H1 (cell line): ENCODE measurements at regions not wholly inside any gene's neighbourhood (a gene's known extent, or its start where the extent isn't known, plus 50 kb on each side); places are given as distances from the start of the nearest gene placed in this dataset.

Experiments
- CTCF ChIA-PET: fragments of 300-600 bp; sonication (Branson Sonifier 250); formaldehyde crosslinking; loops from one replicate; lab custom pipeline; 2021; ENCODE audit not compliant: partially characterized antibody; lab: Charles Lee
- POLR2A ChIA-PET: fragments of 300-600 bp; sonication (Branson Sonifier 250); formaldehyde crosslinking; loops from one replicate; lab custom pipeline; 2021; ENCODE audit warnings: inconsistent platforms; ENCODE audit not compliant: partially characterized antibody; lab: Charles Lee
- DNase-seq, 2 experiments: peaks; one replicate each; pipeline versions ENCODE4 v3.0.0 to v3.0.0-alpha.2; 2010 to 2022; ENCODE audit warnings: low spot score in 2 of 2, low read depth in 1 of 2, mixed read lengths in 1 of 2
- FAIRE-seq: peaks from 2 replicates; lab custom pipeline; 2011; peaks lifted over from hg19 to GRCh38; lab: Jason Lieb, UNC
- H2AFZ ChIP-seq: 2 replicates; pipeline ENCODE4 v1.8.1; 2012; ENCODE audit warnings: low read length, inconsistent platforms
- H2AK5ac ChIP-seq: 2 replicates; pipeline ENCODE4 v1.6.1; 2013; ENCODE audit warnings: low read depth, low read length
- H2BK120ac ChIP-seq: replicated peaks from 2 replicates; pipeline ENCODE3; 2013; ENCODE audit warnings: low read depth, low read length, inconsistent platforms
- H2BK12ac ChIP-seq: 2 replicates; pipeline ENCODE4 v1.6.1; 2013; ENCODE audit warnings: low read depth, low read length
- H2BK15ac ChIP-seq: 2 replicates; pipeline ENCODE4 v1.6.1; 2013; ENCODE audit warnings: low read length
- H2BK20ac ChIP-seq: 2 replicates; pipeline ENCODE4 v1.6.1; 2013; ENCODE audit warnings: low read length
- H2BK5ac ChIP-seq: 2 replicates; pipeline ENCODE4 v1.6.1; 2013; ENCODE audit warnings: low read depth, low read length
- H3K14ac ChIP-seq: 2 replicates; pipeline ENCODE4 v1.6.1; 2013; ENCODE audit warnings: inconsistent platforms; ENCODE audit not compliant: insufficient read length
- H3K18ac ChIP-seq: 2 replicates; pipeline ENCODE4 v1.6.1; 2013; ENCODE audit warnings: low read length; ENCODE audit errors: extremely low read depth
- H3K23ac ChIP-seq: 2 replicates; pipeline ENCODE4 v1.6.1; 2013; ENCODE audit warnings: inconsistent platforms; ENCODE audit not compliant: insufficient read length
- H3K23me2 ChIP-seq: 2 replicates; pipeline ENCODE4 v1.6.1; 2013; ENCODE audit warnings: low read depth, low read length
- H3K27ac ChIP-seq: 2 replicates; pipeline ENCODE4 v1.6.1; 2011; ENCODE audit warnings: low read depth, low read length, inconsistent platforms
- H3K27me3 ChIP-seq, 4 experiments: replicated peaks in 1 of 4; 1 replicate in 1 of 4; 2 replicates in 3 of 4; pipeline versions ENCODE4 v1.6.1 to v1.8.1; 2011 to 2013; ENCODE audit warnings: low read length in 3 of 4, mild to moderate bottlenecking in 3 of 4, inconsistent platforms in 2 of 4, mixed read lengths in 2 of 4, moderate library complexity in 1 of 4; ENCODE audit not compliant: control insufficient read depth in 3 of 4, insufficient read depth in 3 of 4; ENCODE audit errors: extremely low read depth in 1 of 4
- H3K36me3 ChIP-seq, 4 experiments: 2 replicates each; pipeline versions ENCODE4 v1.6.1 to v1.8.1; 2011 to 2013; ENCODE audit warnings: mild to moderate bottlenecking in 4 of 4, low read length in 3 of 4, moderate library complexity in 2 of 4, control low read depth in 1 of 4, inconsistent platforms in 1 of 4; ENCODE audit not compliant: insufficient read depth in 4 of 4, control insufficient read depth in 2 of 4
- H3K4ac ChIP-seq: replicated peaks from 2 replicates; pipeline ENCODE3; 2013; ENCODE audit warnings: low read length, low read depth, mixed read lengths, inconsistent platforms; ENCODE audit not compliant: insufficient read length
- H3K4me1 ChIP-seq, 4 experiments: replicated peaks in 1 of 4; 1 replicate in 1 of 4; 2 replicates in 3 of 4; pipeline versions ENCODE4 v1.6.1 to v1.8.1; 2011 to 2013; ENCODE audit warnings: low read length in 3 of 4, inconsistent platforms in 2 of 4, mixed read lengths in 1 of 4; ENCODE audit not compliant: insufficient read depth in 4 of 4, control insufficient read depth in 3 of 4
- H3K4me2 ChIP-seq, 2 experiments: 2 replicates each; pipeline versions ENCODE4 v1.6.1 to v1.8.1; 2011 to 2013; ENCODE audit warnings: low read depth in 2 of 2, low read length in 2 of 2, control low read depth in 1 of 2, inconsistent platforms in 1 of 2, mild to moderate bottlenecking in 1 of 2; ENCODE audit not compliant: insufficient read depth in 1 of 2
- H3K4me3 ChIP-seq, 4 experiments: fragments of 200-600, 300-600 bp in 1 of 4; sonication (generic), shearing (Covaris generic), sonication (Bioruptor Twin) in 1 of 4; 2 replicates each; pipeline versions ENCODE4 v1.5.1 to v1.8.1; 2011 to 2016; ENCODE audit warnings: low read length in 4 of 4, low read depth in 3 of 4, control low read depth in 2 of 4, inconsistent platforms in 2 of 4, mild to moderate bottlenecking in 2 of 4, mixed read lengths in 1 of 4, moderate library complexity in 1 of 4; ENCODE audit not compliant: insufficient read depth in 2 of 4; ENCODE audit errors: extremely low read depth in 1 of 4
- H3K56ac ChIP-seq: replicated peaks from 2 replicates; pipeline ENCODE3; 2013; ENCODE audit warnings: low read depth, mild to moderate bottlenecking, mixed read lengths, low read length, inconsistent platforms; ENCODE audit not compliant: insufficient read length
- H3K79me1 ChIP-seq: 2 replicates; pipeline ENCODE4 v1.6.1; 2013; ENCODE audit warnings: low read depth, low read length, control low read depth
- H3K79me2 ChIP-seq, 2 experiments: 2 replicates each; pipeline versions ENCODE4 v1.6.1 to v1.8.1; 2012 to 2013; ENCODE audit warnings: low read length in 2 of 2, mild to moderate bottlenecking in 2 of 2, inconsistent platforms in 1 of 2; ENCODE audit not compliant: insufficient read depth in 2 of 2, control insufficient read depth in 1 of 2
- H3K9ac ChIP-seq, 4 experiments: replicated peaks in 1 of 4; 1 replicate in 1 of 4; 2 replicates in 3 of 4; pipeline versions ENCODE4 v1.6.1 to v1.8.1; 2011 to 2013; ENCODE audit warnings: low read depth in 3 of 4, low read length in 3 of 4, control low read depth in 2 of 4, mild to moderate bottlenecking in 2 of 4, moderate library complexity in 2 of 4, inconsistent platforms in 1 of 4; ENCODE audit errors: extremely low read depth in 1 of 4
- H3K9me3 ChIP-seq, 2 experiments: 2 replicates each; pipeline versions ENCODE4 v1.6.1 to v1.8.1; 2012 to 2013; ENCODE audit warnings: mild to moderate bottlenecking in 2 of 2, moderate library complexity in 2 of 2, control low read depth in 1 of 2, inconsistent platforms in 1 of 2, low read depth in 1 of 2, low read length in 1 of 2, mixed read lengths in 1 of 2; ENCODE audit not compliant: insufficient read depth in 2 of 2
- H4K20me1 ChIP-seq, 2 experiments: replicated peaks in 1 of 2; 2 replicates each; pipeline versions ENCODE3 to v1.8.1; 2011 to 2013; ENCODE audit warnings: inconsistent platforms in 2 of 2, low read length in 2 of 2, mild to moderate bottlenecking in 1 of 2; ENCODE audit not compliant: insufficient read depth in 2 of 2, control insufficient read depth in 1 of 2
- H4K5ac ChIP-seq: 2 replicates; pipeline ENCODE4 v1.6.1; 2013; ENCODE audit warnings: low read length, low read depth, mixed read lengths, inconsistent platforms; ENCODE audit not compliant: insufficient read length
- H4K8ac ChIP-seq: 2 replicates; pipeline ENCODE4 v1.8.0; 2013; ENCODE audit warnings: mild to moderate bottlenecking, moderate library complexity, low read length, inconsistent platforms; ENCODE audit not compliant: insufficient read depth; ENCODE audit errors: extremely low read depth
- H4K91ac ChIP-seq: replicated peaks from 2 replicates; pipeline ENCODE3; 2013; ENCODE audit warnings: low read length, mixed read lengths, inconsistent platforms; ENCODE audit not compliant: insufficient read length
- BCL11A ChIP-seq, 2 experiments: IDR thresholded peaks; one replicate each; pipeline ENCODE4 v1.6.1; 2011; ENCODE audit warnings: low read depth in 2 of 2, low read length in 2 of 2, mild to moderate bottlenecking in 2 of 2
- EP300 ChIP-seq, 2 experiments: IDR thresholded peaks; 1 replicate in 1 of 2; 2 replicates in 1 of 2; pipeline ENCODE4 v1.6.1; 2011 to 2012; ENCODE audit warnings: low read depth in 2 of 2, low read length in 2 of 2, mild to moderate bottlenecking in 2 of 2, borderline replicate concordance in 1 of 2, inconsistent platforms in 1 of 2, moderate library complexity in 1 of 2
- EZH2 ChIP-seq: fragments of 200-600 bp; sonication (generic); IDR thresholded peaks from 2 replicates; pipeline ENCODE4 v1.7.1; 2012; ENCODE audit warnings: low read depth, mild to moderate bottlenecking, moderate library complexity, low read length, inconsistent platforms; ENCODE audit not compliant: severe bottlenecking
- HDAC6 ChIP-seq: IDR thresholded peaks from one replicate; pipeline ENCODE4 v1.7.1; 2012; ENCODE audit warnings: low read depth, mild to moderate bottlenecking, inconsistent platforms, low read length, moderate library complexity
- KDM5A ChIP-seq: fragments of 200-600 bp; IDR thresholded peaks from 2 replicates; pipeline ENCODE4 v1.7.1; 2012; ENCODE audit warnings: mild to moderate bottlenecking, low read length, inconsistent platforms, mixed read lengths
- WGBS, 2 experiments: shearing (Covaris generic) in 1 of 2; methylation state at CpG; one replicate each; pipeline versions ENCODE4 v1.1.6 to v1.1.7; 2013 to 2015; ENCODE audit warnings: low lambda C conversion rate in 2 of 2, mixed read lengths in 2 of 2, inconsistent platforms in 1 of 2, low coverage in 1 of 2, missing lambda C conversion rate in 1 of 2; ENCODE audit not compliant: insufficient replicate concordance in 2 of 2, insufficient coverage in 1 of 2, insufficient read length in 1 of 2; ENCODE audit errors: extremely low coverage in 1 of 2, missing lambda C conversion rate in 1 of 2; 5-methylcytosine and 5-hydroxymethylcytosine counted together
- TF ChIP-seq, protein P1 (sequence below): IDR thresholded peaks from 2 replicates; pipeline ENCODE4 v1.6.1; 2012; ENCODE audit warnings: inconsistent platforms

DNA sequence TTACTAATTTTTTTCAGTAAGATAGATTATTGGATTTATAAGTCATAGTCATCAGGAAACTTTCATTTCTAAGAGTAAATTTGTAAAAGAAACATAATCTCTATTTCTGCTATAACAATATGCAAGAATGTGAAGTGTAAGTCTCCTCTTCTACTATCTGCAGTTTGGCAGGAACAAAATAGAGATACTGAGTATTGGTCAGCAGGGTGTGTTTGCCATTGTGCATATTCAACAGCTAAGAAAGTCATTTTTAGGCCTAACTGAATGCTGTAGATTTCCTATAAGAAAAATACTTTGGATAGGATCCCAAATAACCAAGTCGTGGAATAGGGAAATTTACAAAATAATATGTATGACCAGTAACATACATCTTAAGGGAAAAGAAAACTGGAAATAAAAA, 253.3 kb upstream of the EPHA5 start:
- WGBS, 2 experiments = 53% methylated on average over 1 of the region's 1 CpG; no CpG with 5 or more reads in 1 of the 2 experiments
- no peak overlapping the region for H3K14ac ChIP-seq
- H3K4me2 ChIP-seq = no peak overlapping the region
- H3K4ac ChIP-seq = no peak overlapping the region
- no peak overlapping the region for H2BK5ac ChIP-seq
- H4K91ac ChIP-seq = no peak overlapping the region
- H2BK15ac ChIP-seq = no peak overlapping the region
- no peak overlapping the region for H2BK20ac ChIP-seq
- H3K4me3 ChIP-seq = no peak overlapping the region
- H3K36me3 ChIP-seq = no peaks in the 10 kb centered on the region
- H2BK12ac ChIP-seq = no peak overlapping the region
- H4K5ac ChIP-seq = no peak overlapping the region
- ChIA-PET POLR2A (no interaction called here), CTCF (no interaction called here)
- FAIRE-seq (no peak), DNase-seq (no peak)
- H4K8ac ChIP-seq = no peak overlapping the region
- H3K9me3 ChIP-seq = peaks cover 0 to 6% of the 10 kb centered on the region in 2 experiments; a peak in 1 of 4 replicates
- H3K79me1 ChIP-seq = no peaks in the 10 kb centered on the region
- peaks cover 0 to 8% (median 3%) of the 10 kb centered on the region in 4 experiments; a peak in 3 of 7 replicates for H3K4me1 ChIP-seq
- no peak for TF ChIP-seq EP300 (IDR thresholded peaks at IDR 0.05; ENCODE audit: borderline replicate concordance in 1 of 2, low read depth in 2 of 2, low read length in 2 of 2)
- TF ChIP-seq KDM5A = no peak
- no peak for TF ChIP-seq BCL11A (IDR thresholded peaks at IDR 0.05; ENCODE audit: low read depth in 2 of 2, low read length in 2 of 2)
- TF ChIP-seq, protein P1, sequence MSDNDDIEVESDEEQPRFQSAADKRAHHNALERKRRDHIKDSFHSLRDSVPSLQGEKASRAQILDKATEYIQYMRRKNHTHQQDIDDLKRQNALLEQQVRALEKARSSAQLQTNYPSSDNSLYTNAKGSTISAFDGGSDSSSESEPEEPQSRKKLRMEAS = no peak
- TF ChIP-seq EZH2 = no peak
- TF ChIP-seq HDAC6 = no peak
- TF ChIP-seq, all 59 proteins: peak for 0
- no peaks in the 10 kb centered on the region for H3K27me3 ChIP-seq
- no peak overlapping the region for H3K27ac ChIP-seq
- H3K23ac ChIP-seq = no peak overlapping the region
- H3K9ac ChIP-seq = no peak overlapping the region
- H3K56ac ChIP-seq = no peak overlapping the region
- no peak overlapping the region for H3K18ac ChIP-seq
- H4K20me1 ChIP-seq = no peaks in the 10 kb centered on the region
- no peak overlapping the region for H2AK5ac ChIP-seq
- no peak overlapping the region for H2AFZ ChIP-seq
- no peaks in the 10 kb centered on the region for H3K79me2 ChIP-seq
- no peaks in the 10 kb centered on the region for H3K23me2 ChIP-seq
- no peak overlapping the region for H2BK120ac ChIP-seq
